Left renal cortex interstitium (tissue), 4 donors: ENCODE measurements at regions not wholly inside any gene's neighbourhood (a gene's known extent, or its start where the extent isn't known, plus 50 kb on each side); places are given as distances from the start of the nearest gene placed in this dataset.
"Not testable (repeated sequence)": the region's sequence is repeated elsewhere in the genome, so short reads cannot be mapped to it uniquely, and the experiment has no call there.

Experiments used
- DNase-seq, 4 donors: peaks; one replicate each; pipeline ENCODE4 v3.0.0-alpha.2; 2013; ENCODE audit warnings: low read depth in 4 of 4, low spot score in 2 of 4, missing footprints in 1 of 4

DNA sequence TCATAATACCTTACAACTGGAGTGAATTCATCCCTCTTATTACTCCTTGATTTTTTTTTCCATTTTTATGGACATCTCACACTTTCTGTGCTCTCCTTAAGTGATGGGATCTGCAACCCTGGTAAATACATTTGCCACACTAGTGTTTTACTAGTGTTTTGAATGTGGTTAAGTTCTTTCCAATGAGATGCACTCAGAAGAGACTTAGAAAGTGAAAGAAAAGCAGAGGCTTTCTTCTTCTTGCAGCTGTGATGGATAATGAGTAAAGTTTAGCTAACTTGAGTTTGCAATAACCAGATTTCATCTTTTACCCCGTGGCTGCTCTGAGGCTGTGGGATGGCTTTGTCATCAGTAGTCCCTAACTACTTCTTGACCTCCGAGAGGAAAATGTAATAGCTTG, 1248.4 kb downstream of the NSUN3 start:
- no peak for DNase-seq

- DNase-seq: no peak
Observed at GRCh38 chr3:95312650-95313049, 1249.8 kb downstream of the NSUN3 start.

DNA sequence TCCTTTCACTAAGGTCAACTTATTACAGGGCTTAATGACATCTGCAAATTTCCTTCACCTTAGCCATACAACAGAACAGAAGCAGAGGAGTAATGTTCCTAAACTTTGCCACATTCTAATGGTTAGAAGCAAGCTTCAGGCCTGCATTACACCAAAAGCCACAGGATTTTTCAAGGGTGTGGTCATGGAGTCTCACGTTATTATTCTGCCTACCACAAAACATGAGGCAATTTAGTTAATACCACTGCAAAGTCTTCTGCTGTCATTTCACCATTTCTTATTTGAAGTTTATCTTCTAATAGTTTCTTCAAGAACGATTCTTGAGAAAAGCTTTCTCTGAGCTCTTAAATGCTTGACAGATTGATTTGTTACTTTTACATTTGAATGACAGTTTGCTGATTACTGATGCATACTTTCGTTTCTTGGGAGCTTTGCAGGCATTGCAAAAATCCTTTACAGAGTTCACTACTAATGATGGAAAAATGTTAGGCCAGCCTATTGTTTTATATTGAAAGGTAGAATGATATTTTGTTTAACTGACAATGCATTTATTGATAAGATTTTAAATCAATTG, 1257.1 kb downstream of the NSUN3 start:
- DNase-seq: no peak

DNA sequence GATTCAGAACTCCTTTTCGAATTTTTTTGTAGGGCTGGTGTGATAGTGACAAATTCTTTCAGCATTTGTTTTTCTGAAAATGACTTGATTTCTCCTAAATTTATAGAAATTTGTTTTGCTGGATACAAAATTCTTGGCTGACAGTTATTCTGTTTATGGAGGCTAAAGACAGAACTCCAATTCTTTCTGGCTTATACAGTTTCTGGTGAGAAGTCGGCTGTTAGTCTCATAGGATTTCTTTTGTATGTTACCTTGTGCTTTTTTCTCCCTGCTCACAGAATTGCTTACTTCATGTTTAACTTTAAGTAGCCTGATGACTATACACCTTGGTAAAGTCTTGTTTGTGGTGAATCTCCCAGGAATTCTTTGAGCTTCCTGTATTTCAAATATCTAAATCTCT, 1264.6 kb downstream of the NSUN3 start:
- DNase-seq: no peak

- no peak for DNase-seq
Observed at GRCh38 chr3:95333826-95334225, 1271.0 kb downstream of the NSUN3 start.

GRCh38 chr3:95334461-95334860, 1271.6 kb downstream of the NSUN3 start:
- DNase-seq: no peak

GRCh38 chr3:95335517-95335916, 1272.7 kb downstream of the NSUN3 start:
- DNase-seq: no peak

- DNase-seq: no peak
Observed at GRCh38 chr3:95338446-95338845, 1275.6 kb downstream of the NSUN3 start.

DNA sequence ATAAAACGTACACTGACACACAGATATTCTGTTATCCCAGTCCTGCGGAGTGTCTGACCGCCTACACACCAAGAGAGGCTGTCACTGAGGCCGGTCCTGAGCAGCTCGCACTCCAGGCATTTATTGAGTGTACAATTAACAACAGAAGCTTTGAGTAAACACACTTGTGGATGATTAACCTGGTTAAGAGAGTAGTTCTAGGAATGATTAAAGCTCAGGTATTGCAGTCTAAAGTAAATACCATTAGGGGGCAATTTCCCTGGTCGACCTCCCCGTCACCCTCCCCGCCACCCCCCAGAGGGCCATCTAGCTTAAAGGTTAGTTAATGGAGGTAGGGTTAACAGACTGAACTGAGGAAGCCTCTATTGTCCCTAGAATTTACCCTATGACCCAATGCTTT, 1278.5 kb downstream of the NSUN3 start:
- peak in 1 of 4 donors; percentile 15 for DNase-seq

- no peak for DNase-seq
Observed at GRCh38 chr3:95343228-95343627, 1280.4 kb downstream of the NSUN3 start.

DNA sequence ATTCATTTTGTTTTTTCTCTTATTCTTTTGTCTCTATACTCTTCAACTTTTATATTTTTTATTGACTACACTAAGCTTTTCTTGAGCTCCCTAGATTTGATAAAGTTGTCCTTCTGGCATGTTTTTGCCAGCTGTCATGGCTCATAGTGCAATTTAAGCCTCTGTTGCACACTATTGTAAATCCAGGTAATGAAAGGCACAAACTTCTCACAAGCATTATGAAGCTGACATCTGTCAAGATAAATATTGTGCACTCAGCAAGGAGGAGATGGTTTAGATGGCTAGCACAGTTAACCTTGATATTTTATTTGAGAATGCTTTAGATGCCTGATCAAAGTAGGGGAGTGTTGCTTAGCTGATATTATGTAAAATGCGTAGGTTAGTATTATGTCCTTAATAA, 1280.9 kb downstream of the NSUN3 start:
- no peak for DNase-seq

GRCh38 chr3:95347936-95348335, 1285.1 kb downstream of the NSUN3 start:
- not testable (repeated sequence) for DNase-seq

GRCh38 chr3:95348879-95349278, 1286.0 kb downstream of the NSUN3 start:
- DNase-seq: no peak

DNA sequence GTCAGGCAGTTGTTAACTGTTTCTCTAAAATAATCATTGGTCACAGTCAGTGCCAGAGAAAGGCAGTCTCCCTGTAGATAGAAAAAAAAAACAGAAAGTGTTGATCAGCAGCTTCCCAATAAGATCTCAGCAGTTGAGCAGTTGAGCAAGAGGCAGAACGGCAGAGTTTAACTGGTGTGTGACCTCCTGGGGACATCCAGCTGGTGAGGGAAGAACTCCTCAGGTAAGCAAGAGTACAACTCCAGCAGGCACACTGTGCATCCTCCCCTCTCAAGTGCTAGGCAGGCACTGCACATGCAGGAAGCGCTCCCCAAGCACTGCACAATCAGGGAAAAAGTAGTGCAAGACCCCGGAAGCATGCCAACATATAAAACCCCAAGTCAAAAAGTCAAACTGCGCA, 1287.2 kb downstream of the NSUN3 start:
- DNase-seq: no peak

- no peak for DNase-seq
Observed at GRCh38 chr3:95351158-95351557, 1288.3 kb downstream of the NSUN3 start.

DNA sequence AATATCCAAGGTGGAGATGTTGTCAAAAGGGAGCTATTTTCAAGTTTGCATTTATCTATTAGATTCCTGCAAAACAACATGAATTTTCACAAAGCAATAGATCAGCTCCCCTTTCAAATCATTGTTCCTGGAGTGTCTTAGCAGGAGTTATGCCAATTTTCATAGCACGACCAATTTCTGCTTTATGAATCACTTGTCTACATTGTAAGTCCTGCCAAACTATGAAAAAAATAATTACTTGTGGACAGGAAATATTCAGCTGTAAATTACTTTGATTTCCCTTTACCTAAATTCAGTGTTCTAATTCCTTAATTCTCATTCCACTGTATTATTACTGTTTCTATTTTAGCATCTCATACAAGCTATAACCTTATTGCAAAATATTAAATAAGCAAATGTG, 1289.6 kb downstream of the NSUN3 start:
- no peak for DNase-seq

DNA sequence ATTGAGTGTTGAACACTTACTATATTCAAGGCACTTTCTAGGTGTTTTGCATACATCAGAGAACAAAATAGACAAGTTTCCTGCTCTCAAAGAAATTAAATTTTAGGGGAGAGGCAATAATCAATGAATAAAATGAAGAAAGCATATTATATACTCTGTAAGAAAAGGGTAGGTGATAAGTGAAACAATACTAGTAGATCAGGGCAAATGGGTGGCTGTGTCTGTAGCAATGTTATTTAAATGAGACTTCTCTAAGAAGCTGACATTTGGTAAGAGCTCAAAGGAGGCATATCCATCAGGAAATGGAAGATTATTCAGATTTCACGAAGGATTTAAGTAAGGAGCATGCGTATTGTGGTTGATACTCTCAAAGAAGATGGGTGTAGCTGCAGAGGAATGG, 1291.6 kb downstream of the NSUN3 start:
- DNase-seq: no peak

GRCh38 chr3:95356764-95357501, 1294.1 kb downstream of the NSUN3 start:
- no peak for DNase-seq

DNA sequence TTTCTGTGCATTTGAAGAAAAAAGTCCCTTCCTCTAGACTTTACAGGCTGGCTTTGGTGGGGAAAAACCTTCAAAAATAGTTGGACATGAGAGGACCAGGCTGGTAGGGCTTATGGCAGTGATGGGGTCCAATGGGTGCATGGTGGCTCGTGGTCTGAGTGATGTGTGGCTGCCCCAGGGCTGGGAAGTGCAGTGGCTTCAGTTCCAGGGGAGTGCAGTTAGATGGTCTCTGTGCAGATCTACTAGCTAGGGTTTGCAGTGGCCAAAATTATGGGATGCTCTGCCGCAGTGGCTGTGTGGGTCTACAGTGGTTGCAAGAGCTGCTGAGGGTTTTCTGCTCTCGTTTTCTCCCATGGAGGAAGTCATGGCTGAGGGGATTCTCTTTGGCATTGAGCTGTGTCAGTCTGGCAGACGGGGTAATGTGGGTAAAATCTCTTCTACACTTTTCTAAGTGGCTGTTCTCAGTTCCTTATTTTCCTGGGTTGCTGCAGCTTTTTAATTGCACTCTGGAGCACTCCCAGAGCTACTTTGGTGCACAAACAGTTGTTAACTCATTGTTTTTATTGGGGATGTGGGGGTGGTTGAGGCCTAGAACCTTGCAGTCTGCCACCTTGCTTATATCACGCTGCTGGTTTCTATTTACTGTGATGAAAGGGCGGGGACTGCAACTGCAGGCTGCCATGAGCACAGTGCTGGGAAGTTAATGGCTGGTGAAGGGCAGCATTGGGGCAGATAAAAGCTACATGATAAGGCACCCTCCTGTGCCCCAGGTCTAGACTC, 1324.6 kb downstream of the NSUN3 start:
- no peak for DNase-seq

GRCh38 chr3:95389725-95390313, 1327.0 kb downstream of the NSUN3 start:
- DNase-seq: no peak

DNA sequence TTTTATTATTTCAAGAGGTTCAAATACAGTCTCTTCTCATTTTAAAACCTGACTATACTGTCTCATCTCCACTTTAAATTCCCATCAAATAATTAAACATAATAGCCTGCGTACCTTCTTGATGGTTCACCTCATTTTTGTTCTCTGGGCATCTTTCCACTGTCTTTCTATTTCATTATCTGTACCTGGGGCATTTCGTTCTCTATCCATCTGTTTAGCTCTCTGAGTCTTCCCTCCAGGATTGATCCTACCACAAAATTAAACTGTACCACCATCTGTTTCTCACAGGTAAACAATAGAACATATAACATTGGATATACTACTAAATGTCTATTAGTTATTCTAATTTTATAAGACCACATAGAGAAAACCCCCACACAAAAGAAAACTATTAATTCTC, 1331.4 kb downstream of the NSUN3 start:
- DNase-seq: no peak
